Nephron progenitor cell (in vitro differentiated cells): ENCODE measurements at regions not wholly inside any gene's neighbourhood (a gene's known extent, or its start where the extent isn't known, plus 50 kb on each side); places are given as distances from the start of the nearest gene placed in this dataset.

Experiments
- DNase-seq: peaks from one replicate; pipeline ENCODE4 v3.0.0; 2021
- H3K27ac Mint-ChIP-seq: 2 replicates; pipeline ENCODE4 v1.8.0; 2021; ENCODE audit warnings: mild to moderate bottlenecking, moderate library complexity, mixed read lengths
- H3K27me3 Mint-ChIP-seq: 2 replicates; pipeline ENCODE4 v1.8.0; 2021; ENCODE audit warnings: mild to moderate bottlenecking, low read depth, mixed read lengths; ENCODE audit not compliant: poor library complexity
- H3K36me3 Mint-ChIP-seq: 2 replicates; pipeline ENCODE4 v1.8.0; 2021; ENCODE audit warnings: low read depth, mixed read lengths
- H3K4me1 Mint-ChIP-seq: 2 replicates; pipeline ENCODE4 v1.8.0; 2021; ENCODE audit warnings: mixed read lengths
- H3K4me3 Mint-ChIP-seq: 2 replicates; pipeline ENCODE4 v1.8.0; 2021; ENCODE audit warnings: mild to moderate bottlenecking, moderate library complexity, mixed read lengths
- H3K9me3 Mint-ChIP-seq: 2 replicates; pipeline ENCODE4 v1.8.0; 2021; ENCODE audit warnings: mild to moderate bottlenecking, moderate library complexity, mixed read lengths
- TF ChIP-seq, protein P1 (sequence below): fragments of 200-600 bp; sonication (generic); IDR thresholded peaks from 2 replicates; pipeline ENCODE4 v1.5.0; 2021; ENCODE audit warnings: antibody characterized with exemption

DNA sequence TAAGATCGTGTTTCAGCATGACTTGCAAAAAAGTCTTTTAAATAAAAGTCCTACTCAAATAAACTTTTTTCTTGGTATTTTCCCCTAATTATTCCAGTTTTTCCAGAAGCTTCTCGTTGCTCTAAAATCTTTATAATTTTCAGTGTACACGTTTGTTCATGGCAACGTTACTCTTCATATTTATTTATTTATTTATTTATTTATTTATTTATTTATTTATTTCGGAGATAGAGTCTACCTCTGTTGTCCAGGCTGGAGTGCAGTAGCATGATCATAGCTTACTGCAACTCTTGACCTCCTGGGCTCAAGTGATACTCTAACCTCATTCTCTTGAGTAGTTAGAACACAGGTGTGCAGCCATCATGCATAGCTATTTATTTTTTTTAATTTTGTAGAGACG, 438.3 kb upstream of the MDGA2 start:
- peaks cover 4% of the 10 kb centered on the region for H3K27me3 Mint-ChIP-seq
- no peak overlapping the region for H3K27ac Mint-ChIP-seq
- H3K9me3 Mint-ChIP-seq = no peaks in the 10 kb centered on the region
- no peak for DNase-seq
- TF ChIP-seq, protein P1, sequence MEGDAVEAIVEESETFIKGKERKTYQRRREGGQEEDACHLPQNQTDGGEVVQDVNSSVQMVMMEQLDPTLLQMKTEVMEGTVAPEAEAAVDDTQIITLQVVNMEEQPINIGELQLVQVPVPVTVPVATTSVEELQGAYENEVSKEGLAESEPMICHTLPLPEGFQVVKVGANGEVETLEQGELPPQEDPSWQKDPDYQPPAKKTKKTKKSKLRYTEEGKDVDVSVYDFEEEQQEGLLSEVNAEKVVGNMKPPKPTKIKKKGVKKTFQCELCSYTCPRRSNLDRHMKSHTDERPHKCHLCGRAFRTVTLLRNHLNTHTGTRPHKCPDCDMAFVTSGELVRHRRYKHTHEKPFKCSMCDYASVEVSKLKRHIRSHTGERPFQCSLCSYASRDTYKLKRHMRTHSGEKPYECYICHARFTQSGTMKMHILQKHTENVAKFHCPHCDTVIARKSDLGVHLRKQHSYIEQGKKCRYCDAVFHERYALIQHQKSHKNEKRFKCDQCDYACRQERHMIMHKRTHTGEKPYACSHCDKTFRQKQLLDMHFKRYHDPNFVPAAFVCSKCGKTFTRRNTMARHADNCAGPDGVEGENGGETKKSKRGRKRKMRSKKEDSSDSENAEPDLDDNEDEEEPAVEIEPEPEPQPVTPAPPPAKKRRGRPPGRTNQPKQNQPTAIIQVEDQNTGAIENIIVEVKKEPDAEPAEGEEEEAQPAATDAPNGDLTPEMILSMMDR = no peak
- no peak overlapping the region for H3K4me3 Mint-ChIP-seq
- no peaks in the 10 kb centered on the region for H3K36me3 Mint-ChIP-seq
- no peaks in the 10 kb centered on the region for H3K4me1 Mint-ChIP-seq

GRCh38 chr14:48111151-48111550, 435.7 kb upstream of the MDGA2 start:
- H3K4me1 Mint-ChIP-seq = no peaks in the 10 kb centered on the region
- peaks cover 4% of the 10 kb centered on the region for H3K27me3 Mint-ChIP-seq
- no peaks in the 10 kb centered on the region for H3K36me3 Mint-ChIP-seq
- no peak overlapping the region for H3K27ac Mint-ChIP-seq
- no peak for DNase-seq
- TF ChIP-seq, protein P1 = no peak
- H3K4me3 Mint-ChIP-seq = no peak overlapping the region
- H3K9me3 Mint-ChIP-seq = no peaks in the 10 kb centered on the region

DNA sequence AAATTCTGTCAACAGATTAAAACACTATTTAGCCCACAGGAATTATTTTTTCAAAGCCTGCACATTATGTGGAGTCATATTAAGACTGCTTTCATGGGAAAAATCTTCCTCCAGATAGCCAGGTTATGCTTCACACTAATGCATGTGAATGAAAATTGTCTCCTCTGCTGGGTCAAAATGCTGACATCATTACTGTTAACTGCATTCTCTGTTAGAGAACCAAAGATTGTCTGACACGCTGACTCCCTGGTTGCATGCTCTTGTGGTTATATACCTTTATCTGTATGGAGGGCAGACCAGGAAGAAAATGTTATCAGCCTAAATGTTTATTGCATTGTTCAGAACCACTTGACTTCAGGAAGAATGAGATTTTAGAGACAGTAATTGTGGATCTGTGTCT, 432.2 kb upstream of the MDGA2 start:
- Mint-ChIP-seq H3K4me3 (no peak overlapping the region), H3K27ac (no peak overlapping the region)

GRCh38 chr14:48096897-48097296, 421.5 kb upstream of the MDGA2 start:
- Mint-ChIP-seq H3K4me1 (no peaks in the 10 kb centered on the region), H3K36me3 (no peaks in the 10 kb centered on the region), H3K27ac (no peak overlapping the region), H3K9me3 (peaks cover 20% of the 10 kb centered on the region), H3K4me3 (no peak overlapping the region), H3K27me3 (peaks cover 3% of the 10 kb centered on the region)
- DNase-seq = no peak
- TF ChIP-seq, protein P1 = no peak

More for the DNA sequence above, 432.2 kb upstream of the MDGA2 start:
- H3K36me3 Mint-ChIP-seq = no peaks in the 10 kb centered on the region
- H3K27me3 Mint-ChIP-seq = peaks cover 4% of the 10 kb centered on the region
- DNase-seq = no peak
- TF ChIP-seq, protein P1 = no peak
- no peaks in the 10 kb centered on the region for H3K4me1 Mint-ChIP-seq
- H3K9me3 Mint-ChIP-seq = no peaks in the 10 kb centered on the region

DNA sequence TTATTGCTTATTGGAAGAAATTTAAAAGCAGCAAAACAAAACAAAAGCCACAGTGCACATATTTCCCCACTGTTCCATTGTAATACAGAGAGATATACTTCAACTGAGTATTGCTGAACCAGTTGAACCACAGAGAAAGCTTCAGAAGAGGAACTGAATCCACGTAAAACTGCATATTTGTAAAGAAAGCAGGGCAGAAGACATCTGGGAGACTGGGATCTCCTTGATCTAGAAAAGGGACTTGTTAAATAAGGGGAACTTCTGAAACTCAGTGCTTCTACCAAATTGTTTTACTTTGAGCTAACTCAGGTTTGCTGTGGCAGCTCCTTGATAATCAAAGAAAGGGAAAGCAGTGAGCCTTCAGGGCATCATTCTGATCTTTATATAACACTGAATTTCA, 411.1 kb upstream of the MDGA2 start:
- Mint-ChIP-seq H3K27ac (no peak overlapping the region), H3K27me3 (no peaks in the 10 kb centered on the region), H3K36me3 (no peaks in the 10 kb centered on the region), H3K9me3 (no peaks in the 10 kb centered on the region), H3K4me1 (no peaks in the 10 kb centered on the region), H3K4me3 (no peak overlapping the region)
- TF ChIP-seq, protein P1 = no peak
- no peak for DNase-seq

GRCh38 chr14:48075487-48075886, 400.1 kb upstream of the MDGA2 start:
- H3K36me3 Mint-ChIP-seq = no peaks in the 10 kb centered on the region
- TF ChIP-seq, protein P1 = no peak
- H3K27me3 Mint-ChIP-seq = no peaks in the 10 kb centered on the region
- DNase-seq = no peak
- H3K27ac Mint-ChIP-seq = no peak overlapping the region
- H3K4me3 Mint-ChIP-seq = no peak overlapping the region
- H3K9me3 Mint-ChIP-seq = no peaks in the 10 kb centered on the region
- H3K4me1 Mint-ChIP-seq = no peaks in the 10 kb centered on the region
